Iris pigment epithelial cell (primary cell): ENCODE measurements at regions not wholly inside any gene's neighbourhood (a gene's known extent, or its start where the extent isn't known, plus 50 kb on each side); places are given as distances from the start of the nearest gene placed in this dataset.
A peak's percentile ranks its signal among the peaks of the same experiment; 100 is the strongest.
"Not testable (repeated sequence)": the region's sequence is repeated elsewhere in the genome, so short reads cannot be mapped to it uniquely, and the experiment has no call there.

Experiments used
- DNase-seq: peaks from one replicate; pipeline ENCODE4 v3.0.0-alpha.2; 2011; ENCODE audit warnings: low read depth

GRCh38 chr12:97616946-97617345, 154.3 kb downstream of the RMST start:
- DNase-seq, result no peak

GRCh38 chr12:97628962-97629361, 166.4 kb downstream of the RMST start:
- DNase-seq, result no peak

- no peak for DNase-seq
These were observed 166.8 kb downstream of the RMST start for GRCh38 chr12:97629382-97629781.

- no peak for DNase-seq
These were observed 167.8 kb downstream of the RMST start for GRCh38 chr12:97630356-97630755.

- peak; percentile 14 for DNase-seq
These were observed 168.3 kb downstream of the RMST start for GRCh38 chr12:97630875-97631274.

GRCh38 chr12:97637770-97638169, 175.2 kb downstream of the RMST start:
- peak; percentile 14 for DNase-seq

- no peak for DNase-seq
These were observed 176.1 kb downstream of the RMST start for GRCh38 chr12:97638739-97639138.

GRCh38 chr12:97639702-97640101, 177.1 kb downstream of the RMST start:
- DNase-seq, result peak; percentile 12

- DNase-seq, result no peak
These were observed 178.2 kb downstream of the RMST start for GRCh38 chr12:97640826-97641225.

- no peak for DNase-seq
These were observed 180.3 kb downstream of the RMST start for GRCh38 chr12:97642911-97643310.

GRCh38 chr12:97643924-97644323, 181.3 kb downstream of the RMST start:
- no peak for DNase-seq

GRCh38 chr12:97645726-97646125, 183.1 kb downstream of the RMST start:
- no peak for DNase-seq

GRCh38 chr12:97647142-97647541, 184.5 kb downstream of the RMST start:
- DNase-seq, result no peak

- DNase-seq, result peak; percentile 48
These were observed 187.6 kb downstream of the RMST start for GRCh38 chr12:97650242-97650641.

- not testable (repeated sequence) for DNase-seq
These were observed 193.9 kb downstream of the RMST start for GRCh38 chr12:97656548-97656947.

- no peak for DNase-seq
These were observed 196.7 kb downstream of the RMST start for GRCh38 chr12:97659117-97659880.

GRCh38 chr12:97666263-97666662, 203.7 kb downstream of the RMST start:
- DNase-seq, result no peak

- DNase-seq, result no peak
These were observed 210.3 kb downstream of the RMST start for GRCh38 chr12:97672870-97673269.

- DNase-seq, result no peak
These were observed 218.1 kb downstream of the RMST start for GRCh38 chr12:97680751-97681150.

GRCh38 chr12:97681612-97682504, 219.3 kb downstream of the RMST start:
- no peak for DNase-seq

GRCh38 chr12:97685360-97685759, 222.8 kb downstream of the RMST start:
- DNase-seq, result no peak

- no peak for DNase-seq
These were observed 239.3 kb downstream of the RMST start for GRCh38 chr12:97701901-97702300.

GRCh38 chr12:97711392-97711791, 248.8 kb downstream of the RMST start:
- no peak for DNase-seq
